ENCODE measurements at regions not wholly inside any gene's neighbourhood (a gene's known extent, or its start where the extent isn't known, plus 50 kb on each side); places are given as distances from the start of the nearest gene placed in this dataset.

DNA sequence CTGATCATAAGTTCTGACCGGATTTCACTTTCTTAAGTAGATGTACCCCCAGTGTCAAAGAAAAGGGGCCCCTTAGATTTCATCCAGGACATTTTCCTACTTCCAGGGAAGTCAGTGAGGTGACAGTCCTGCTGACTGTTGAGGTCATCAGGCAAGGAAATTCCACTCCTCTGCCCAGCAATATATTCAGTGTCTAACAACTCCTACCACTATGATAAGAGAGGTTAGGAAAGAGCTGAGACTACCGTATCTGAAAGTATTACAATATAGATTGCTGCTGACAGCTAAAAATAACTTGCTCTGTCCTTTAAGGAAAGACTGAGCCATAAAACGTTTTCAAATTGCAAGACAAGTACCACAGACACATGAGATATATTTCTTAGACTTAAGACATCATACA, 325.1 kb downstream of the EFNB2 start:
- TF ChIP-seq POLR2A (IDR thresholded peaks at IDR 0.05): no peak
- TF ChIP-seq, protein P1, sequence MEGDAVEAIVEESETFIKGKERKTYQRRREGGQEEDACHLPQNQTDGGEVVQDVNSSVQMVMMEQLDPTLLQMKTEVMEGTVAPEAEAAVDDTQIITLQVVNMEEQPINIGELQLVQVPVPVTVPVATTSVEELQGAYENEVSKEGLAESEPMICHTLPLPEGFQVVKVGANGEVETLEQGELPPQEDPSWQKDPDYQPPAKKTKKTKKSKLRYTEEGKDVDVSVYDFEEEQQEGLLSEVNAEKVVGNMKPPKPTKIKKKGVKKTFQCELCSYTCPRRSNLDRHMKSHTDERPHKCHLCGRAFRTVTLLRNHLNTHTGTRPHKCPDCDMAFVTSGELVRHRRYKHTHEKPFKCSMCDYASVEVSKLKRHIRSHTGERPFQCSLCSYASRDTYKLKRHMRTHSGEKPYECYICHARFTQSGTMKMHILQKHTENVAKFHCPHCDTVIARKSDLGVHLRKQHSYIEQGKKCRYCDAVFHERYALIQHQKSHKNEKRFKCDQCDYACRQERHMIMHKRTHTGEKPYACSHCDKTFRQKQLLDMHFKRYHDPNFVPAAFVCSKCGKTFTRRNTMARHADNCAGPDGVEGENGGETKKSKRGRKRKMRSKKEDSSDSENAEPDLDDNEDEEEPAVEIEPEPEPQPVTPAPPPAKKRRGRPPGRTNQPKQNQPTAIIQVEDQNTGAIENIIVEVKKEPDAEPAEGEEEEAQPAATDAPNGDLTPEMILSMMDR (IDR thresholded peaks at IDR 0.05): no peak

Measured in right lobe of liver (tissue), 4 donors.